Psoas muscle (tissue), 7 donors: ENCODE measurements at regions not wholly inside any gene's neighbourhood (a gene's known extent, or its start where the extent isn't known, plus 50 kb on each side); places are given as distances from the start of the nearest gene placed in this dataset.

ENCODE experiments used
- ATAC-seq, 4 donors: fragments of 200-7000 bp; cut with Tn5 transposase; one replicate each; pipeline ENCODE4 v1.9.1; 2020; ENCODE audit warnings: moderate library complexity in 3 of 4, mild to moderate bottlenecking in 2 of 4
- DNase-seq, 2 donors: peaks; one replicate each; pipeline ENCODE4 v3.0.0-alpha.2; 2020
- H3K27ac ChIP-seq: fragments of 200-600 bp; one replicate; pipeline ENCODE4 v1.8.0; 2022
- H3K27me3 ChIP-seq, 3 donors: fragments of 200-600 bp in 1 of 3; one replicate each; pipeline versions ENCODE4 v1.6.1 to v1.8.0; 2013 to 2022; ENCODE audit warnings: low read length in 2 of 3, mild to moderate bottlenecking in 2 of 3, moderate library complexity in 1 of 3; ENCODE audit not compliant: insufficient read depth in 3 of 3
- H3K36me3 ChIP-seq, 2 donors: fragments of 200-600 bp in 1 of 2; one replicate each; pipeline versions ENCODE4 v1.6.1 to v1.8.0; 2013 to 2022; ENCODE audit warnings: low read depth in 1 of 2, mild to moderate bottlenecking in 1 of 2, moderate library complexity in 1 of 2; ENCODE audit not compliant: insufficient read depth in 1 of 2
- H3K4me1 ChIP-seq: fragments of 200-600 bp; one replicate; pipeline ENCODE4 v1.8.0; 2022
- H3K4me3 ChIP-seq: fragments of 200-600 bp; one replicate; pipeline ENCODE4 v1.8.0; 2022; ENCODE audit warnings: mild to moderate bottlenecking
- H3K9me3 ChIP-seq: fragments of 200-600 bp; one replicate; pipeline ENCODE4 v1.8.0; 2022
- WGBS, 3 donors: extraction: QIAGEN DNeasy Blood & Tissue Kit; methylation state at CpG; one replicate each; pipeline versions ENCODE4 v1.1.6 to v1.1.7; 2013; 5-methylcytosine and 5-hydroxymethylcytosine counted together
- intact Hi-C, 2 donors: fragments of 100-400 bp; cut with DNase I; formaldehyde crosslinking; loops; one replicate each; pipeline versions ENCODE4 v1.11.0 to v1.14.2; 2022
- TF ChIP-seq, protein P1 (sequence below): fragments of 200-600 bp; IDR thresholded peaks from one replicate; pipeline ENCODE4 v1.8.0; 2022; ENCODE audit warnings: antibody characterized with exemption
- donor health status: healthy with polysubstance abuse.
- donor health status: DM: no; HTN: no; CAD: no; lungs with moderate emphysema.
- donor health status: Bipolar disorder and iron deficiency.
- donor health status: healthy.
- donor health status: DM: yes; HTN: yes; CAD: no.
- donor health status: DM: no; HTN: no; CAD: no.
- donor health status: DM: yes; HTN: yes; CAD: no.

GRCh38 chr14:101478796-101479410 lies 82.4 kb upstream of the DIO3 start:
- 93 to 96% (median 96%) methylated on average over 12 to 13 of the region's 13 CpGs for WGBS, 3 donors
- no peak for ATAC-seq
- no peak for DNase-seq
- intact Hi-C loops = no loop called here
- peaks cover 9% of the 10 kb centered on the region for H3K9me3 ChIP-seq
- no peaks in the 10 kb centered on the region for H3K4me1 ChIP-seq
- H3K27me3 ChIP-seq = peaks cover 0 to 29% (median 4%) of the 10 kb centered on the region in 3 donors
- TF ChIP-seq, protein P1, sequence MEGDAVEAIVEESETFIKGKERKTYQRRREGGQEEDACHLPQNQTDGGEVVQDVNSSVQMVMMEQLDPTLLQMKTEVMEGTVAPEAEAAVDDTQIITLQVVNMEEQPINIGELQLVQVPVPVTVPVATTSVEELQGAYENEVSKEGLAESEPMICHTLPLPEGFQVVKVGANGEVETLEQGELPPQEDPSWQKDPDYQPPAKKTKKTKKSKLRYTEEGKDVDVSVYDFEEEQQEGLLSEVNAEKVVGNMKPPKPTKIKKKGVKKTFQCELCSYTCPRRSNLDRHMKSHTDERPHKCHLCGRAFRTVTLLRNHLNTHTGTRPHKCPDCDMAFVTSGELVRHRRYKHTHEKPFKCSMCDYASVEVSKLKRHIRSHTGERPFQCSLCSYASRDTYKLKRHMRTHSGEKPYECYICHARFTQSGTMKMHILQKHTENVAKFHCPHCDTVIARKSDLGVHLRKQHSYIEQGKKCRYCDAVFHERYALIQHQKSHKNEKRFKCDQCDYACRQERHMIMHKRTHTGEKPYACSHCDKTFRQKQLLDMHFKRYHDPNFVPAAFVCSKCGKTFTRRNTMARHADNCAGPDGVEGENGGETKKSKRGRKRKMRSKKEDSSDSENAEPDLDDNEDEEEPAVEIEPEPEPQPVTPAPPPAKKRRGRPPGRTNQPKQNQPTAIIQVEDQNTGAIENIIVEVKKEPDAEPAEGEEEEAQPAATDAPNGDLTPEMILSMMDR = no peak
- no peak overlapping the region for H3K4me3 ChIP-seq
- H3K27ac ChIP-seq = no peak overlapping the region
- H3K36me3 ChIP-seq = no peaks in the 10 kb centered on the region

GRCh38 chr14:101480022-101480746 lies 81.1 kb upstream of the DIO3 start:
- TF ChIP-seq, protein P1 = no peak
- H3K27ac ChIP-seq = no peak overlapping the region
- no peak for ATAC-seq

DNA sequence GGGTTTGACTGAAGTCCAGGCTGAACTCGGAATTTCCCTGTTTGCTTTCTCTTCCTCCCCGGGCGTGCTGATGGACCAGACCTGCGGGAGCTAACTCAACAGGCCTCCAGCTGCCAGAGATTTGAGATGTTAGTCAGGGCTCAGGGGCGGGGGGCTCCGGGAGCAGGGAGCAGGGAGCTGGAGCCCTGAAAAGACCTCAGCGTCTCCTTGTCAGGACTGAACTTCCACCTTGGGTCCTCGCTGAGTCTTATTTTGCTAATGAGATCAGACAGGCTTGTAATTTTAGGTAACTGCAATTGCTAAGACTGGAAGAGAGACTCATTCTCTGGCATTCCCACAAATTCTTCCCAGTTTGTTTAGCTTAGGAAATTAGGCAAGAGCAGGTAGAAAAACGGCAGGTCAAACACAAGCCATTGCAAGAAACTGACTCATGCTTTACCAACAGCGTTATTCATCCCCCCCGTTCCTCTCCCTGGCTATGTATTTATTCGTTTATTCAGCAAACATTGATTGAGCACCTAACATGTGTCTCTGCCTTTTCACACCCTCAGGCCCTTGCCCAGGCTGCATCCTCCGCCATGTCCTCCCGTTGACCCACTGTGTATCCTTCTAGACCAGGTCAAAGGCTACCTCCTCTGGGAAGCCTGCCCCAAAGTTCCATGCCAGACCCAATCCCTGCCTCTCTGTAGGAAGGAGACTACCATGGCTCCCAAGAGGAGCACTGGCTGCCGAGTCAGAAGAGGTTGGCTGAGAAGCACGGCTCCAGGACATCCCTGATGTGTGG lies 80.4 kb upstream of the DIO3 start:
- 44 to 51% (median 48%) methylated on average over 16 of the region's 16 CpGs for WGBS, 3 donors
- no peaks in the 10 kb centered on the region for H3K36me3 ChIP-seq
- TF ChIP-seq, protein P1 = no peak
- H3K9me3 ChIP-seq = peaks cover 17% of the 10 kb centered on the region
- ATAC-seq (no peak), DNase-seq (no peak)
- intact Hi-C loops = no loop called here
- H3K27me3 ChIP-seq = peaks cover 0 to 15% (median 1%) of the 10 kb centered on the region in 3 donors
- no peak overlapping the region for H3K27ac ChIP-seq
- no peak overlapping the region for H3K4me3 ChIP-seq
- no peaks in the 10 kb centered on the region for H3K4me1 ChIP-seq

More at GRCh38 chr14:101480022-101480746, 81.1 kb upstream of the DIO3 start:
- H3K36me3 ChIP-seq = no peaks in the 10 kb centered on the region
- intact Hi-C loops = no loop called here
- DNase-seq = no peak
- no peaks in the 10 kb centered on the region for H3K4me1 ChIP-seq
- WGBS, 3 donors = 60 to 67% (median 61%) methylated on average over 12 of the region's 12 CpGs
- peaks cover 0 to 19% (median 1%) of the 10 kb centered on the region in 3 donors for H3K27me3 ChIP-seq
- no peak overlapping the region for H3K4me3 ChIP-seq
- H3K9me3 ChIP-seq = peaks cover 11% of the 10 kb centered on the region

GRCh38 chr14:101481557-101481956 lies 79.7 kb upstream of the DIO3 start:
- peaks cover 21% of the 10 kb centered on the region for H3K9me3 ChIP-seq
- peaks cover 0 to 15% (median 1%) of the 10 kb centered on the region in 3 donors for H3K27me3 ChIP-seq
- DNase-seq (peak in 1 of 2 donors; percentile 8), ATAC-seq (no peak)
- no peaks in the 10 kb centered on the region for H3K36me3 ChIP-seq
- no peaks in the 10 kb centered on the region for H3K4me1 ChIP-seq
- WGBS, 3 donors = 82 to 86% (median 82%) methylated on average over 5 of the region's 5 CpGs
- TF ChIP-seq, protein P1 = no peak
- intact Hi-C loops = no loop called here
- no peak overlapping the region for H3K4me3 ChIP-seq
- H3K27ac ChIP-seq = no peak overlapping the region
